Vagina (tissue), 2 donors: ENCODE measurements at regions not wholly inside any gene's neighbourhood (a gene's known extent, or its start where the extent isn't known, plus 50 kb on each side); places are given as distances from the start of the nearest gene placed in this dataset.

Experiments used
- DNase-seq, 2 donors: peaks; one replicate each; pipeline ENCODE4 v3.0.0-alpha.2; 2017; ENCODE audit errors: extremely low spot score in 2 of 2
- H3K27ac ChIP-seq: fragments of 200-600 bp; sonication (generic); one replicate; pipeline ENCODE4 v1.5.1; 2019
- H3K27me3 ChIP-seq: fragments of 200-600 bp; sonication (generic); one replicate; pipeline ENCODE4 v1.5.1; 2019
- H3K36me3 ChIP-seq, 2 donors: fragments of 200-600 bp; sonication (generic); one replicate each; pipeline ENCODE4 v1.5.1; 2017 to 2019
- H3K4me1 ChIP-seq: fragments of 200-600 bp; sonication (generic); one replicate; pipeline ENCODE4 v1.5.1; 2019
- H3K4me3 ChIP-seq, 2 donors: fragments of 200-600 bp; sonication (generic); 1 replicate in 1 of 2; 2 replicates in 1 of 2; pipeline ENCODE4 v1.5.1; 2016 to 2019
- H3K9me3 ChIP-seq: fragments of 200-600 bp; sonication (generic); one replicate; pipeline ENCODE4 v1.5.1; 2019
- POLR2A ChIP-seq, 2 donors: fragments of 450-650 bp; IDR thresholded peaks; one replicate each; pipeline ENCODE4 v1.6.1; 2017; ENCODE audit warnings: antibody characterized with exemption in 2 of 2, mild to moderate bottlenecking in 2 of 2, moderate library complexity in 2 of 2
- POLR2AphosphoS5 ChIP-seq, 2 donors: sonication (generic); formaldehyde crosslinking; IDR thresholded peaks; one replicate each; pipeline ENCODE4 v1.9.0; 2017; ENCODE audit warnings: antibody characterized with exemption in 2 of 2, mild to moderate bottlenecking in 2 of 2, low read depth in 1 of 2; ENCODE audit not compliant: insufficient read depth in 1 of 2
- intact Hi-C: fragments of 100-400 bp; cut with DNase I; formaldehyde crosslinking; loops from one replicate; pipeline ENCODE4 v1.15.1; 2023
- TF ChIP-seq, protein P1 (sequence below), 3 experiments: fragments of 450-650 bp in 2 of 3; fragments of 200-600 bp in 1 of 3; sonication (generic) in 1 of 3; IDR thresholded peaks; one replicate each; pipeline ENCODE4 v1.5.1; 2017 to 2019; ENCODE audit warnings: antibody characterized with exemption in 3 of 3, mild to moderate bottlenecking in 2 of 3, moderate library complexity in 2 of 3

DNA sequence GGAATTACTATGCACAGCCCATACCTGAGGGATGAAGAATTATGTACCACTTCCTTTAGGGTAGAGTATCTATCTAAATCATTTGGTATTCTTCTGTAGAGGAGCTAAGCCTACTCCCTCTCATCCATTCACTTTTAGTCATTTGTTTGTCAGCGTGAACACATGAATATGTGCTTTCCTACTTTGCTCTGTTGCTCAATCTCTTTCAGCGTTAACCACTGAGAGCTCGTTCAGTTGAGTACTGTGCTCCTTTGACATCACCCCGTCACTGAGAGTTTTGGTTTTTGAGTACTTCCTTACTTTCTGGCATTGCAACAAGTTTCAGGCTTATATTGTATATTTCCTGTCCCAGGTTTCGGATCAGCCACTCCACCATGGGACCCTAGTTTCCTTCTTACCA, 700.6 kb downstream of the NLGN4X start:
- Histone ChIP-seq H3K9me3 (no peaks in the 10 kb centered on the region), H3K4me1 (no peaks in the 10 kb centered on the region), H3K27me3 (no peaks in the 10 kb centered on the region), H3K27ac (no peak overlapping the region), H3K4me3 (no peak overlapping the region), H3K36me3 (no peaks in the 10 kb centered on the region)
- TF ChIP-seq, protein P1, sequence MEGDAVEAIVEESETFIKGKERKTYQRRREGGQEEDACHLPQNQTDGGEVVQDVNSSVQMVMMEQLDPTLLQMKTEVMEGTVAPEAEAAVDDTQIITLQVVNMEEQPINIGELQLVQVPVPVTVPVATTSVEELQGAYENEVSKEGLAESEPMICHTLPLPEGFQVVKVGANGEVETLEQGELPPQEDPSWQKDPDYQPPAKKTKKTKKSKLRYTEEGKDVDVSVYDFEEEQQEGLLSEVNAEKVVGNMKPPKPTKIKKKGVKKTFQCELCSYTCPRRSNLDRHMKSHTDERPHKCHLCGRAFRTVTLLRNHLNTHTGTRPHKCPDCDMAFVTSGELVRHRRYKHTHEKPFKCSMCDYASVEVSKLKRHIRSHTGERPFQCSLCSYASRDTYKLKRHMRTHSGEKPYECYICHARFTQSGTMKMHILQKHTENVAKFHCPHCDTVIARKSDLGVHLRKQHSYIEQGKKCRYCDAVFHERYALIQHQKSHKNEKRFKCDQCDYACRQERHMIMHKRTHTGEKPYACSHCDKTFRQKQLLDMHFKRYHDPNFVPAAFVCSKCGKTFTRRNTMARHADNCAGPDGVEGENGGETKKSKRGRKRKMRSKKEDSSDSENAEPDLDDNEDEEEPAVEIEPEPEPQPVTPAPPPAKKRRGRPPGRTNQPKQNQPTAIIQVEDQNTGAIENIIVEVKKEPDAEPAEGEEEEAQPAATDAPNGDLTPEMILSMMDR (IDR thresholded peaks at IDR 0.05), result no peak
- TF ChIP-seq POLR2A (IDR thresholded peaks at IDR 0.05), result no peak
- DNase-seq, result no peak
- intact Hi-C loops, result no loop called here

DNA sequence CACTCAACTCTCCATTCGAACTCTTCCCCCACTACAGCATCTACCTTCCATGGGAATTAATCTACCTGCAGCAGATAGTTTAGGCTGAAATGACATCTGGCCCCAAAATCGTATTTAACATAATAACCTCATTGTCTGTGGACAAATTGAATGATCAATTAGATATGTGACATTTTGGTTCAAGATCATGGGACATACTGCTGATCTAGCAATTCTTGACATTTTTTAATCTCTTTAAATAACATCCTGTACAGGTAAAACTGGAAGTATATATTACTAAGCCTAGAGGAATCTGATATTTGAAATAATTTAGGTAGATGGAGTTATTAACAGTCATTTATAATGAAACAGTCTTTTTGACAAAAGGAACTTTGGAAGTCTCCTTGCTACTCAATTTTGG, 702.5 kb downstream of the NLGN4X start:
- no peak overlapping the region for H3K4me3 ChIP-seq
- no peak for TF ChIP-seq POLR2A (IDR thresholded peaks at IDR 0.05)
- no peak overlapping the region for H3K27ac ChIP-seq
- no peaks in the 10 kb centered on the region for H3K4me1 ChIP-seq
- H3K27me3 ChIP-seq, result no peaks in the 10 kb centered on the region
- no peak for DNase-seq
- H3K36me3 ChIP-seq, result no peaks in the 10 kb centered on the region
- intact Hi-C loops, result no loop called here
- no peaks in the 10 kb centered on the region for H3K9me3 ChIP-seq

DNA sequence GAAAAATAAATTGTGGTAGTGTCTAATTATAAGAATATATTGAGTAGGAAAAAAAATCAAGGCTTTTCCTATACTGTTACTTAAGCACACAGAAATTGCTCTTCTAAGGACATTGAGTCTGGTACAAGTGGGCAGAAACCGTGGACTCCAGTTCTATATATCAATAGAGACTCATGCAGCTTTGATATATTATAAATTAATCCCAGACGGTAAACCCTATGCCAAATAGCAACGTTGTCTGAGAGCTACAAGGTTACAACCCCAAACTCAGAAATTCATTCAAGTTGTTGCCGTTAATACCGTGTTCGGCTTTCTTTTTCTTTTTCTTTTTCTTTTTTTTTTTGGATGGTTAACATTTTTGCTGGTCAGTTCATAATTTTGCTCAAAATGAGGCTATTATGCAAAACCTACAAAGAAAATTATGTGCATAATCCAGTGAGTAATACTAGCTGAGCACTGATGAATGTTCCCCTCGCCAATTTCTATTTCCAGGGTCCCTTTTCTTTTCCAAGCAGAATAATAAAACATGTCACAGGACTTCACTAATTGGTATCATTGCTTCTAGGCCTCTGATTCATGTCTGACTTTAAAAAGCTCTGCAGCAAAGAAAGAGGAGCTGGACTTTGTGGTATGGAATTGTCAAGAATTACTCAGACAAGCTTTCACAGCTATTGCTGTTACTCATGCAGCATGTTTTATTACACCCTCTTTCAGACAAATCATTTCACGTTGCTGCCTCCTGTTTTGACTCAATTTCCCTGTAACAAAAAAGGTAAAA, 737.7 kb downstream of the NLGN4X start:
- no peaks in the 10 kb centered on the region for H3K4me1 ChIP-seq

DNA sequence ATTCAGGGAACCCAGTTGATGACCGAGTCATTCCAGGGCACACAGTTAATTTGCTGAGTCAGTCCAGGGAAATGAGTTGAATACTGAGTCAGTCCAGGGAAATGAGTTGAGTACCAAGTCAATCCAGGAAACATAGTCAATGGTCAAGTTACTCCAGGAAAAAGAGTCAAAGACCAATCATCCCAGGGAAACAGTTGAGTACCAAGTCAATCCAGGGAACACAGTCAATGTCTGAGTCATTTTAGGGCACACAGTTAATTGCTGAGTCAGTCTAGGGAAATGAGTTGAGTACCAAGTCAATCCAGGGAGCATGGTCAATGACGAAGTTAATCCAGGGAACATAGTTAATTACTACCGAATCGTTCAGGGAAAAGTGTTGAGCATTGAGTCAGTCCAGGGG, 754.4 kb downstream of the NLGN4X start:
- H3K27ac ChIP-seq, result no peak overlapping the region
- H3K4me3 ChIP-seq, result no peak overlapping the region
- DNase-seq, result no peak
- TF ChIP-seq, protein P1 (IDR thresholded peaks at IDR 0.05), result no peak
- TF ChIP-seq POLR2A (IDR thresholded peaks at IDR 0.05) (no peak), POLR2AphosphoS5 (IDR thresholded peaks at IDR 0.05; ENCODE audit: insufficient read depth in 1 of 2, low read depth in 1 of 2) (no peak)
- no peaks in the 10 kb centered on the region for H3K27me3 ChIP-seq
- H3K9me3 ChIP-seq, result no peaks in the 10 kb centered on the region
- H3K36me3 ChIP-seq, result no peaks in the 10 kb centered on the region
- intact Hi-C loops, result loop anchor here (5.0 kb wide), 1 partner anchor 642 kb away; no protein-coding TSS in a partner anchor
- no peaks in the 10 kb centered on the region for H3K4me1 ChIP-seq

More for the DNA sequence above, 737.7 kb downstream of the NLGN4X start:
- TF ChIP-seq POLR2AphosphoS5 (IDR thresholded peaks at IDR 0.05; ENCODE audit: insufficient read depth in 1 of 2, low read depth in 1 of 2) (no peak), POLR2A (IDR thresholded peaks at IDR 0.05) (no peak)
- TF ChIP-seq, protein P1 (IDR thresholded peaks at IDR 0.05), result no peak
- DNase-seq, result no peak
- no peaks in the 10 kb centered on the region for H3K9me3 ChIP-seq
- H3K36me3 ChIP-seq, result no peaks in the 10 kb centered on the region
- no peak overlapping the region for H3K27ac ChIP-seq
- H3K27me3 ChIP-seq, result no peaks in the 10 kb centered on the region
- no peak overlapping the region for H3K4me3 ChIP-seq
- intact Hi-C loops, result no loop called here

DNA sequence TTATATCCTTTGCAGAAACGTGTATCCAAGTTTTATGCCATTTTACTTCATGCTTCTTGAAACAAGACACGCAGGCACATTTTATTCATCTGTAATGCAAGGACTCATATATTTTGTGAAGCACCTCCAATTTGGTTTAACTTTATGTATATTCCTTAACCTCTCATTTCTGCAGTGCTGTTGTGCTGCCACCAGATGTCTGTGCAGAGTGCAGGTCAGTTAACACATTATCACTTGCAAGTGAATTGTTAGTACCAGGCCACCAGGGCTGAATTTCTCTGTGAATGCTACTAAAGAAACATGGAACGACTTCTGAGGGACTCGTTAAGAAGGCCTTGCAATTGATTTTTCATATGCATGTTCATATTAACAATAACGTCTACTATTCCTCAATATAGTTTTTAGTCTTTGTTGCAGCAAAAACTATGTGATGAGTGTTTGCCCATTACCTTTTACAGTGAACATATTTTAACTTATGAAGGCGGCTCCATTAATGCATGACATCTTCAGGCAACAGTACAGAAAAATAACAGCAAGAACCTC, 770.3 kb downstream of the NLGN4X start:
- intact Hi-C loops, result no loop called here
- no peak overlapping the region for H3K4me3 ChIP-seq
- no peak overlapping the region for H3K27ac ChIP-seq
- no peaks in the 10 kb centered on the region for H3K4me1 ChIP-seq
- no peak for TF ChIP-seq POLR2AphosphoS5 (IDR thresholded peaks at IDR 0.05; ENCODE audit: insufficient read depth in 1 of 2, low read depth in 1 of 2)
- no peak for TF ChIP-seq POLR2A (IDR thresholded peaks at IDR 0.05)
- TF ChIP-seq, protein P1 (IDR thresholded peaks at IDR 0.05), result no peak
- no peaks in the 10 kb centered on the region for H3K9me3 ChIP-seq
- DNase-seq, result no peak
- H3K36me3 ChIP-seq, result no peaks in the 10 kb centered on the region
- no peaks in the 10 kb centered on the region for H3K27me3 ChIP-seq
